WTC11 (cell line): ENCODE measurements at regions not wholly inside any gene's neighbourhood (a gene's known extent, or its start where the extent isn't known, plus 50 kb on each side); places are given as distances from the start of the nearest gene placed in this dataset.

ENCODE experiments used
- ATAC-seq: fragments of 200-7000 bp; cut with Tn5 transposase; 2 replicates; pipeline ENCODE4 v1.10.0; 2021; ENCODE audit warnings: mild to moderate bottlenecking, moderate library complexity
- CTCF ChIA-PET: fragments of 300-600 bp; sonication (Branson Sonifier 250); formaldehyde crosslinking; loops from one replicate; lab custom pipeline; 2021; ENCODE audit warnings: antibody characterized with exemption; lab: Charles Lee
- POLR2A ChIA-PET: fragments of 350-600 bp; sonication (Branson Sonifier 250); formaldehyde crosslinking; loops from one replicate; lab custom pipeline; 2021; ENCODE audit warnings: antibody characterized with exemption; lab: Charles Lee
- DNase-seq: peaks from one replicate; pipeline ENCODE4 v3.0.0; 2021; ENCODE audit warnings: low spot score
- H3K27ac Mint-ChIP-seq: 2 replicates; pipeline ENCODE4 v1.8.0; 2021; ENCODE audit warnings: mixed read lengths
- H3K27me3 Mint-ChIP-seq: 2 replicates; pipeline ENCODE4 v1.8.0; 2021; ENCODE audit warnings: low read depth, mild to moderate bottlenecking, moderate library complexity, mixed read lengths
- H3K36me3 Mint-ChIP-seq: 2 replicates; pipeline ENCODE4 v1.8.0; 2021; ENCODE audit warnings: mixed read lengths
- H3K4me1 Mint-ChIP-seq: 2 replicates; pipeline ENCODE4 v1.8.0; 2022; ENCODE audit warnings: mixed read lengths
- H3K4me3 Mint-ChIP-seq: 2 replicates; pipeline ENCODE4 v1.8.0; 2021; ENCODE audit warnings: mild to moderate bottlenecking, moderate library complexity, mixed read lengths
- H3K9me3 Mint-ChIP-seq: 2 replicates; pipeline ENCODE4 v1.8.0; 2021; ENCODE audit warnings: mixed read lengths
- AFF4 ChIP-seq: sonication (generic); formaldehyde crosslinking; IDR thresholded peaks from 2 replicates; pipeline ENCODE4 v1.8.1; 2023; ENCODE audit warnings: mild to moderate bottlenecking, missing genetic modification reagents, borderline replicate concordance
- ATF3 ChIP-seq: sonication (generic); formaldehyde crosslinking; conservative IDR thresholded peaks from 2 replicates; pipeline ENCODE4 v1.8.1; 2022; ENCODE audit warnings: mild to moderate bottlenecking, missing genetic modification reagents
- ELF4 ChIP-seq: sonication (generic); formaldehyde crosslinking; IDR thresholded peaks from 2 replicates; pipeline ENCODE4 v1.8.1; 2022; ENCODE audit warnings: low read depth, mild to moderate bottlenecking, moderate library complexity, missing genetic modification reagents
- ESRRA ChIP-seq: sonication (generic); formaldehyde crosslinking; IDR thresholded peaks from 2 replicates; pipeline ENCODE4 v1.8.1; 2022; ENCODE audit warnings: mild to moderate bottlenecking, missing genetic modification reagents, borderline replicate concordance
- FOXK1 ChIP-seq: sonication (generic); formaldehyde crosslinking; IDR thresholded peaks from 2 replicates; pipeline ENCODE4 v1.8.0; 2022; ENCODE audit warnings: mild to moderate bottlenecking, moderate library complexity, missing genetic modification reagents
- GABPB1 ChIP-seq: sonication (generic); formaldehyde crosslinking; IDR thresholded peaks from 2 replicates; pipeline ENCODE4 v1.8.1; 2023; ENCODE audit warnings: mild to moderate bottlenecking, missing genetic modification reagents
- GTF2I ChIP-seq: fragments of 250-450 bp; sonication (Bioruptor Pico); conservative IDR thresholded peaks from 2 replicates; pipeline ENCODE4 v1.4.0; 2021; ENCODE audit warnings: mild to moderate bottlenecking
- JAZF1 ChIP-seq: fragments of 250-450 bp; sonication (Bioruptor Pico); IDR thresholded peaks from 2 replicates; pipeline ENCODE4 v1.9.0; 2021; ENCODE audit warnings: moderate library complexity, mild to moderate bottlenecking, inconsistent platforms
- KAT7 ChIP-seq: sonication (generic); formaldehyde crosslinking; IDR thresholded peaks from 2 replicates; pipeline ENCODE4 v1.8.1; 2023; ENCODE audit warnings: missing genetic modification reagents, mild to moderate bottlenecking, borderline replicate concordance
- MLX ChIP-seq: sonication (generic); formaldehyde crosslinking; IDR thresholded peaks from 2 replicates; pipeline ENCODE4 v1.8.1; 2023; ENCODE audit warnings: mild to moderate bottlenecking, missing genetic modification reagents, moderate library complexity
- NFATC4 ChIP-seq: fragments of 250-450 bp; sonication (Bioruptor Pico); IDR thresholded peaks from 2 replicates; pipeline ENCODE4 v1.9.0; 2021; ENCODE audit warnings: mild to moderate bottlenecking
- SP1 ChIP-seq: sonication (generic); formaldehyde crosslinking; conservative IDR thresholded peaks from 2 replicates; pipeline ENCODE4 v1.8.1; 2022; ENCODE audit warnings: missing genetic modification reagents
- STAT6 ChIP-seq: sonication (generic); formaldehyde crosslinking; conservative IDR thresholded peaks from 2 replicates; pipeline ENCODE4 v1.8.1; 2023; ENCODE audit warnings: mild to moderate bottlenecking, low read depth, missing genetic modification reagents, moderate library complexity
- TEAD1 ChIP-seq: sonication (generic); formaldehyde crosslinking; IDR thresholded peaks from 2 replicates; pipeline ENCODE4 v1.8.0; 2022; ENCODE audit warnings: mild to moderate bottlenecking, missing genetic modification reagents
- USF1 ChIP-seq: sonication (generic); formaldehyde crosslinking; IDR thresholded peaks from 2 replicates; pipeline ENCODE4 v1.8.0; 2022; ENCODE audit warnings: mild to moderate bottlenecking, missing genetic modification reagents
- ZNF219 ChIP-seq: sonication (generic); formaldehyde crosslinking; IDR thresholded peaks from 2 replicates; pipeline ENCODE4 v1.8.0; 2023; ENCODE audit warnings: missing genetic modification reagents, mild to moderate bottlenecking, borderline replicate concordance
- ZNF281 ChIP-seq: sonication (generic); formaldehyde crosslinking; IDR thresholded peaks from 2 replicates; pipeline ENCODE4 v1.8.0; 2023; ENCODE audit warnings: mild to moderate bottlenecking, missing genetic modification reagents
- ZNF532 ChIP-seq: fragments of 250-450 bp; sonication (Bioruptor Pico); IDR thresholded peaks from 2 replicates; pipeline ENCODE4 v1.9.0; 2021; ENCODE audit warnings: mild to moderate bottlenecking, borderline replicate concordance

GRCh38 chr10:71059943-71060342 is 152.4 kb upstream of the UNC5B start:
- H3K36me3 Mint-ChIP-seq, result no peaks in the 10 kb centered on the region
- ChIA-PET CTCF (interaction anchor here (0.8 to 1.5 kb wide), 2 partner anchors 149 to 157 kb away, joined by 3 to 4 read pairs; no protein-coding TSS in a partner anchor), POLR2A (no interaction called here)
- no peaks in the 10 kb centered on the region for H3K27me3 Mint-ChIP-seq
- ATAC-seq, result no peak
- H3K4me3 Mint-ChIP-seq, result no peak overlapping the region
- no peak for TF ChIP-seq JAZF1 (CRISPR knock-in tag)
- TF ChIP-seq AFF4 (CRISPR knock-in tag), result no peak
- TF ChIP-seq GTF2I, result no peak
- no peak for TF ChIP-seq NFATC4
- TF ChIP-seq ELF4 (CRISPR knock-in tag), result no peak
- TF ChIP-seq ZNF532 (CRISPR knock-in tag), result no peak
- TF ChIP-seq GABPB1 (CRISPR knock-in tag), result no peak
- no peak for TF ChIP-seq TEAD1 (CRISPR knock-in tag)
- no peak for TF ChIP-seq SP1 (CRISPR knock-in tag)
- TF ChIP-seq ATF3 (CRISPR knock-in tag), result no peak
- no peak for TF ChIP-seq USF1 (CRISPR knock-in tag)
- no peak for TF ChIP-seq MLX (CRISPR knock-in tag)
- TF ChIP-seq, all 79 proteins: peak for 0
- Mint-ChIP-seq H3K27ac (no peak overlapping the region), H3K9me3 (no peaks in the 10 kb centered on the region), H3K4me1 (peaks cover 21% of the 10 kb centered on the region)
- no peak for DNase-seq

- Mint-ChIP-seq H3K36me3 (no peaks in the 10 kb centered on the region), H3K4me3 (no peak overlapping the region), H3K4me1 (peaks cover 21% of the 10 kb centered on the region), H3K27me3 (no peaks in the 10 kb centered on the region), H3K27ac (no peak overlapping the region), H3K9me3 (no peaks in the 10 kb centered on the region)
- DNase-seq (no peak), ATAC-seq (no peak)
- CTCF ChIA-PET, result interaction anchor here (0.7 to 5.0 kb wide), 7 partner anchors 104 to 209 kb away, joined by 3 to 40 read pairs (median 4); no protein-coding TSS in a partner anchor
- POLR2A ChIA-PET, result no interaction called here
- TF ChIP-seq FOXK1 (CRISPR knock-in tag) (no peak), ESRRA (no peak), ZNF219 (CRISPR knock-in tag) (no peak), KAT7 (CRISPR knock-in tag) (no peak), STAT6 (CRISPR knock-in tag) (no peak), ZNF281 (CRISPR knock-in tag) (no peak)
Measured at GRCh38 chr10:71060476-71061426, 151.6 kb upstream of the UNC5B start.
